Panc1 (cell line): ENCODE measurements at regions not wholly inside any gene's neighbourhood (a gene's known extent, or its start where the extent isn't known, plus 50 kb on each side); places are given as distances from the start of the nearest gene placed in this dataset.

Experiments
- ATAC-seq: fragments of 200-7000 bp; cut with Tn5 transposase; 2 replicates; pipeline ENCODE4 v1.9.1; 2020; ENCODE audit warnings: mild to moderate bottlenecking, moderate library complexity
- BruUV-seq: library from RNA; stranded (reverse); fragments of 400-500 nt; replicated peaks from 2 replicates; lab custom pipeline; 2021; lab: Mats Ljungman, UMichigan
- CTCF ChIA-PET: fragments of 300-600 bp; sonication (Branson Sonifier 250); formaldehyde crosslinking; loops from one replicate; lab custom pipeline; 2022; ENCODE audit warnings: antibody characterized with exemption; lab: Charles Lee
- POLR2A ChIA-PET: fragments of 300-600 bp; sonication (Branson Sonifier 250); formaldehyde crosslinking; loops from one replicate; lab custom pipeline; 2022; ENCODE audit warnings: antibody characterized with exemption; lab: Charles Lee
- DNase-seq: peaks from one replicate; pipeline ENCODE4 v3.0.0-alpha.2; 2010; ENCODE audit warnings: low read depth, low spot score
- H3K27ac ChIP-seq: 2 replicates; pipeline ENCODE4 v1.5.1; 2011; ENCODE audit warnings: mild to moderate bottlenecking, low read length, inconsistent platforms
- H3K27me3 ChIP-seq: fragments of 200-500 bp; sonication (Bioruptor generic); 2 replicates; pipeline ENCODE4 v1.6.0; 2014; ENCODE audit warnings: low read length, inconsistent platforms; ENCODE audit not compliant: control insufficient read depth, insufficient read depth
- H3K36me3 ChIP-seq: fragments of 200-500 bp; sonication (Bioruptor generic); 2 replicates; pipeline ENCODE4 v1.5.1; 2014; ENCODE audit warnings: inconsistent platforms, mild to moderate bottlenecking, low read length, moderate library complexity; ENCODE audit not compliant: control insufficient read depth, insufficient read depth
- H3K4me1 ChIP-seq: 2 replicates; pipeline ENCODE4 v1.5.1; 2011; ENCODE audit warnings: inconsistent platforms, mild to moderate bottlenecking, low read length, moderate library complexity; ENCODE audit not compliant: control insufficient read depth, insufficient read depth
- H3K4me3 ChIP-seq, 2 experiments: 2 replicates each; pipeline ENCODE4 v1.5.1; 2011 to 2012; ENCODE audit warnings: low read depth in 2 of 2, low read length in 2 of 2, mild to moderate bottlenecking in 2 of 2, inconsistent platforms in 1 of 2, moderate library complexity in 1 of 2
- H3K9me3 ChIP-seq: fragments of 200-500 bp; sonication (Bioruptor generic); 2 replicates; pipeline ENCODE4 v1.5.1; 2014; ENCODE audit warnings: low read depth, mild to moderate bottlenecking, inconsistent platforms, low read length, moderate library complexity; ENCODE audit not compliant: control insufficient read depth, insufficient read depth
- POLR2AphosphoS5 ChIP-seq: IDR thresholded peaks from 2 replicates; pipeline ENCODE4 v1.6.1; 2012; ENCODE audit warnings: mild to moderate bottlenecking, low read depth, low read length, moderate library complexity
- SIN3A ChIP-seq: IDR thresholded peaks from 2 replicates; pipeline ENCODE4 v1.6.1; 2012; ENCODE audit warnings: low read depth, mild to moderate bottlenecking, low read length, moderate library complexity, borderline replicate concordance; ENCODE audit not compliant: insufficient read depth
- TCF7L2 ChIP-seq: IDR thresholded peaks from 2 replicates; pipeline ENCODE4 v1.6.1; 2011; ENCODE audit warnings: mild to moderate bottlenecking, low read depth, low read length, inconsistent platforms
- in situ Hi-C: cut with HindIII; loops from 2 replicates; pipeline ENCODE4 v1.10.0; 2016; ENCODE audit warnings: low sequenced_read_pairs, low pct_unique_long_range_greater_than_20kb
- intact Hi-C: fragments of 100-400 bp; cut with micrococcal nuclease; formaldehyde crosslinking; loops from one replicate; pipeline ENCODE4 v1.10.0; 2022; ENCODE audit not compliant: unreplicated experiment
- TF ChIP-seq, protein P1 (sequence below): fragments of 450-650 bp; IDR thresholded peaks from 2 replicates; pipeline ENCODE4 v1.5.1; 2017; ENCODE audit warnings: mild to moderate bottlenecking
- TF ChIP-seq, protein P2 (sequence below), 2 experiments: IDR thresholded peaks; 2 replicates each; pipeline ENCODE4 v1.6.1; 2011 to 2012; ENCODE audit warnings: low read depth in 2 of 2, control low read depth in 1 of 2, low read length in 1 of 2, mild to moderate bottlenecking in 1 of 2, moderate library complexity in 1 of 2; ENCODE audit not compliant: insufficient read depth in 1 of 2

DNA sequence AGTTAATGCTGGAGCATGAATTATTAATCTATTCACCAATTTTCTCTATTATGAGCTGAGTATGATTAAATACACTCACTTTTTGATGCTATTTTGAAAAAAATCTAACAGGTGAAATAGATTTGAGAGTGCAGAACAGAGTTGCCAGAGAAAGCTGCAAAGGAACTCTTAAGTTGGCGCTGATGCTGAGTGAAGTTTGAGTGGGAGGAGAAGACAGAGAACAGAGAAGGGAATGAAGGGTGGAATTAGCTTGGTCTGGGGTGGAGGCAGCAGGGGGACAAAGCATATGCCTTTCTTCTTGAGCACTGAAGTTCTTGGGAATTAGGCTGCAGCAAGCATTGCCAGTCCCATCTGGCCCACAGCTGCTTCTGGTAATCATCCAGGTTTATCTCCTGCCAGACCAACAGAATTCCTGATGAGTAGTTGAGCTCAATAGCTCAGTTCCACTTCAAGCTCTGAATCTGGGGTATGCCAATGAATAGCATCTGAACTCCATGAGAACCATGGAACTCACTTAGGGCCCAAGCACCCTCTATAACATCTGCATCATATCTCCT, 290.1 kb downstream of the HINT1 start:
- CTCF ChIA-PET: no interaction called here
- POLR2A ChIA-PET: no interaction called here
- Histone ChIP-seq H3K4me3 (no peak overlapping the region), H3K27me3 (no peaks in the 10 kb centered on the region), H3K4me1 (no peaks in the 10 kb centered on the region), H3K36me3 (no peaks in the 10 kb centered on the region), H3K27ac (no peak overlapping the region), H3K9me3 (no peaks in the 10 kb centered on the region)
- intact Hi-C loops: no loop called here
- in situ Hi-C loops: no loop called here
- ATAC-seq: no peak
- no TSS peak for BruUV-seq
- no peak for DNase-seq
- TF ChIP-seq, protein P1, sequence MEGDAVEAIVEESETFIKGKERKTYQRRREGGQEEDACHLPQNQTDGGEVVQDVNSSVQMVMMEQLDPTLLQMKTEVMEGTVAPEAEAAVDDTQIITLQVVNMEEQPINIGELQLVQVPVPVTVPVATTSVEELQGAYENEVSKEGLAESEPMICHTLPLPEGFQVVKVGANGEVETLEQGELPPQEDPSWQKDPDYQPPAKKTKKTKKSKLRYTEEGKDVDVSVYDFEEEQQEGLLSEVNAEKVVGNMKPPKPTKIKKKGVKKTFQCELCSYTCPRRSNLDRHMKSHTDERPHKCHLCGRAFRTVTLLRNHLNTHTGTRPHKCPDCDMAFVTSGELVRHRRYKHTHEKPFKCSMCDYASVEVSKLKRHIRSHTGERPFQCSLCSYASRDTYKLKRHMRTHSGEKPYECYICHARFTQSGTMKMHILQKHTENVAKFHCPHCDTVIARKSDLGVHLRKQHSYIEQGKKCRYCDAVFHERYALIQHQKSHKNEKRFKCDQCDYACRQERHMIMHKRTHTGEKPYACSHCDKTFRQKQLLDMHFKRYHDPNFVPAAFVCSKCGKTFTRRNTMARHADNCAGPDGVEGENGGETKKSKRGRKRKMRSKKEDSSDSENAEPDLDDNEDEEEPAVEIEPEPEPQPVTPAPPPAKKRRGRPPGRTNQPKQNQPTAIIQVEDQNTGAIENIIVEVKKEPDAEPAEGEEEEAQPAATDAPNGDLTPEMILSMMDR: no peak
- TF ChIP-seq POLR2AphosphoS5: no peak

DNA sequence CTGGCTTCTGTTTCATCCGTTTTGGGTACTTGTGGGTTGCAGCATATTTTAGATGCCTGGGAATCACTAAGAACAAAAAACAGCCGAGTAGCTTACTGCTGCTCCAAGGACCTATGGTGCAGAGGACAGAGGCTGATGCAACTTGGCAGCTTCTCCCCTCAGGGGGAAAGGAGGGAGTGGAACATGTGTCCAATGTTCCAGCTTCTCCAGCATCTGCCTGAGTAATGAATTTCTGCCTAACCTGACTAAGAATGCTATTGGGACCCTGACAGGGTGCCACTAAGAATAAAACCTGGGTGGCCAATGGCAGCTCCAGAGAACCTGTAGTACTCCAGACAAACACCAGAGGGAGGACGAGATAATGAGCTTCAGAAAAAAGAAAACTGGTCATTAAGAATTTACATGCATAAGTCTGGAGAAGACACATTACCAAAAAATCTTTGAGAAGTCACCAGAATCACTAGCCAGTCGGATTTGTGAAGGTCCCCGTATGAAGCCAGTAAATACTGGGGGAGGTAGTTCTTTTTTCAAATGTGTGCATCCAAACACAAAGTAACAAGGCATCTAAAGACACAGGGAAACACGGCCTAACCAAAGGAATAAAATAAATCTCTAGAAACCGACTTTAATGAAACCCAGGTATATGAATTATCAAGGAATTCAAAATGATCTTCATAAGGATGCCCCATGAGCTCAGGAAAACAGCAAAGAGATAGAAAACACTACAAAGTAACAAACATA, 293.5 kb downstream of the HINT1 start:
- Histone ChIP-seq H3K4me3 (no peak overlapping the region), H3K27ac (no peak overlapping the region), H3K36me3 (no peaks in the 10 kb centered on the region), H3K27me3 (no peaks in the 10 kb centered on the region), H3K4me1 (no peaks in the 10 kb centered on the region), H3K9me3 (no peaks in the 10 kb centered on the region)
- no peak for ATAC-seq
- DNase-seq: peak; percentile 10
- intact Hi-C loops: loop anchor here (1.0 kb wide), 1 partner anchor 239 kb away; no protein-coding TSS in a partner anchor
- in situ Hi-C loops: no loop called here
- ChIA-PET POLR2A (no interaction called here), CTCF (interaction anchor here (0.5 kb wide), 1 partner anchor 154 kb away, joined by 4 read pairs; no protein-coding TSS in a partner anchor)
- BruUV-seq: no TSS peak
- TF ChIP-seq, protein P1: peak; percentile 63
- no peak for TF ChIP-seq SIN3A
- no peak for TF ChIP-seq TCF7L2
- no peak for TF ChIP-seq POLR2AphosphoS5
- TF ChIP-seq, protein P2, sequence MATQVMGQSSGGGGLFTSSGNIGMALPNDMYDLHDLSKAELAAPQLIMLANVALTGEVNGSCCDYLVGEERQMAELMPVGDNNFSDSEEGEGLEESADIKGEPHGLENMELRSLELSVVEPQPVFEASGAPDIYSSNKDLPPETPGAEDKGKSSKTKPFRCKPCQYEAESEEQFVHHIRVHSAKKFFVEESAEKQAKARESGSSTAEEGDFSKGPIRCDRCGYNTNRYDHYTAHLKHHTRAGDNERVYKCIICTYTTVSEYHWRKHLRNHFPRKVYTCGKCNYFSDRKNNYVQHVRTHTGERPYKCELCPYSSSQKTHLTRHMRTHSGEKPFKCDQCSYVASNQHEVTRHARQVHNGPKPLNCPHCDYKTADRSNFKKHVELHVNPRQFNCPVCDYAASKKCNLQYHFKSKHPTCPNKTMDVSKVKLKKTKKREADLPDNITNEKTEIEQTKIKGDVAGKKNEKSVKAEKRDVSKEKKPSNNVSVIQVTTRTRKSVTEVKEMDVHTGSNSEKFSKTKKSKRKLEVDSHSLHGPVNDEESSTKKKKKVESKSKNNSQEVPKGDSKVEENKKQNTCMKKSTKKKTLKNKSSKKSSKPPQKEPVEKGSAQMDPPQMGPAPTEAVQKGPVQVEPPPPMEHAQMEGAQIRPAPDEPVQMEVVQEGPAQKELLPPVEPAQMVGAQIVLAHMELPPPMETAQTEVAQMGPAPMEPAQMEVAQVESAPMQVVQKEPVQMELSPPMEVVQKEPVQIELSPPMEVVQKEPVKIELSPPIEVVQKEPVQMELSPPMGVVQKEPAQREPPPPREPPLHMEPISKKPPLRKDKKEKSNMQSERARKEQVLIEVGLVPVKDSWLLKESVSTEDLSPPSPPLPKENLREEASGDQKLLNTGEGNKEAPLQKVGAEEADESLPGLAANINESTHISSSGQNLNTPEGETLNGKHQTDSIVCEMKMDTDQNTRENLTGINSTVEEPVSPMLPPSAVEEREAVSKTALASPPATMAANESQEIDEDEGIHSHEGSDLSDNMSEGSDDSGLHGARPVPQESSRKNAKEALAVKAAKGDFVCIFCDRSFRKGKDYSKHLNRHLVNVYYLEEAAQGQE (IDR thresholded peaks at IDR 0.05; ENCODE audit: insufficient read depth in 1 of 2, low read depth in 2 of 2, low read length in 1 of 2): no peak
